Liver (tissue), 3 donors: ENCODE measurements at regions not wholly inside any gene's neighbourhood (a gene's known extent, or its start where the extent isn't known, plus 50 kb on each side); places are given as distances from the start of the nearest gene placed in this dataset.

Experiments
- FOXA2 ChIP-seq: IDR thresholded peaks from 2 replicates; pipeline ENCODE4 v1.6.1; 2016; ENCODE audit warnings: antibody characterized with exemption
- GABPA ChIP-seq, 2 donors: IDR thresholded peaks in 1 of 2; conservative IDR thresholded peaks in 1 of 2; 2 replicates each; pipeline ENCODE4 v1.6.1; 2016; ENCODE audit warnings: antibody characterized with exemption in 2 of 2, mild to moderate bottlenecking in 1 of 2, moderate library complexity in 1 of 2
- JUND ChIP-seq, 2 donors: IDR thresholded peaks; 2 replicates each; pipeline ENCODE4 v1.6.1; 2016; ENCODE audit warnings: antibody characterized with exemption in 2 of 2
- RAD21 ChIP-seq, 2 donors: IDR thresholded peaks; 2 replicates each; pipeline ENCODE4 v1.6.1; 2016; ENCODE audit warnings: antibody characterized with exemption in 2 of 2, mild to moderate bottlenecking in 2 of 2
- RXRA ChIP-seq, 2 donors: IDR thresholded peaks; 2 replicates each; pipeline ENCODE4 v1.6.1; 2017 to 2018; ENCODE audit warnings: antibody characterized with exemption in 2 of 2, mild to moderate bottlenecking in 1 of 2
- TAF1 ChIP-seq: conservative IDR thresholded peaks from 2 replicates; pipeline ENCODE4 v1.6.1; 2016; ENCODE audit warnings: antibody characterized with exemption, mild to moderate bottlenecking
- YY1 ChIP-seq: IDR thresholded peaks from 2 replicates; pipeline ENCODE4 v1.6.1; 2016; ENCODE audit warnings: antibody characterized with exemption, mild to moderate bottlenecking
- TF ChIP-seq, protein P1 (sequence below): fragments of 150-350 bp; IDR thresholded peaks from 2 replicates; pipeline ENCODE4 v1.5.1; 2017; ENCODE audit warnings: improper control_type of control experiment, low read depth, low read length; ENCODE audit not compliant: missing input control
- TF ChIP-seq, protein P2 (sequence below): IDR thresholded peaks from 2 replicates; pipeline ENCODE4 v1.6.1; 2016; ENCODE audit warnings: antibody characterized with exemption
- TF ChIP-seq, protein P3 (sequence below): IDR thresholded peaks from 2 replicates; pipeline ENCODE4 v1.6.1; 2016; ENCODE audit warnings: antibody characterized with exemption
- TF ChIP-seq, protein P4 (sequence below): IDR thresholded peaks from 2 replicates; pipeline ENCODE4 v1.6.1; 2016; ENCODE audit warnings: antibody characterized with exemption
- donor health status: healthy.
- donor health status: healthy.

DNA sequence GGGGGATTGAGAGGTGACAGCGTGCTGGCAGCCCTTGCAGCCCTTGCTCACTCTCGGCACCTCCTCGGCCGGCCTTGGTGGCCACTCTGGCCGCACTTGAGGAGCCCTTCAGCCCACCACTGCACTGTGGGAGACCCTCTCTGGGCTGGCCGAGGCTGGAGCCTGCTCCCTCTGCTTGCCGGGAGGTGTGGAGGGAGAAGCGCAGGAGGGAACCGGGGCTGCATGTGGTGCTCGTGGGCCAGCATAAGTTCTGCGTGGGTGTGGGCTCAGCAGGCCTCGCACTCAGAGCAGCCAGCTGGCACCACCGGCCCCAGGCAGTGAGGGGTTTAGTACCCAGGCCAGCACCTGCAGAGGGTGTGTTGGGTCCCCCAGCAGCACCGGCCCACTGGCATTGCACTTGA is 912.2 kb upstream of the ADGRB3 start:
- TF ChIP-seq, protein P1, sequence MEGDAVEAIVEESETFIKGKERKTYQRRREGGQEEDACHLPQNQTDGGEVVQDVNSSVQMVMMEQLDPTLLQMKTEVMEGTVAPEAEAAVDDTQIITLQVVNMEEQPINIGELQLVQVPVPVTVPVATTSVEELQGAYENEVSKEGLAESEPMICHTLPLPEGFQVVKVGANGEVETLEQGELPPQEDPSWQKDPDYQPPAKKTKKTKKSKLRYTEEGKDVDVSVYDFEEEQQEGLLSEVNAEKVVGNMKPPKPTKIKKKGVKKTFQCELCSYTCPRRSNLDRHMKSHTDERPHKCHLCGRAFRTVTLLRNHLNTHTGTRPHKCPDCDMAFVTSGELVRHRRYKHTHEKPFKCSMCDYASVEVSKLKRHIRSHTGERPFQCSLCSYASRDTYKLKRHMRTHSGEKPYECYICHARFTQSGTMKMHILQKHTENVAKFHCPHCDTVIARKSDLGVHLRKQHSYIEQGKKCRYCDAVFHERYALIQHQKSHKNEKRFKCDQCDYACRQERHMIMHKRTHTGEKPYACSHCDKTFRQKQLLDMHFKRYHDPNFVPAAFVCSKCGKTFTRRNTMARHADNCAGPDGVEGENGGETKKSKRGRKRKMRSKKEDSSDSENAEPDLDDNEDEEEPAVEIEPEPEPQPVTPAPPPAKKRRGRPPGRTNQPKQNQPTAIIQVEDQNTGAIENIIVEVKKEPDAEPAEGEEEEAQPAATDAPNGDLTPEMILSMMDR = no peak
- TF ChIP-seq TAF1 (no peak), JUND (IDR thresholded peaks at IDR 0.05) (no peak), RAD21 (IDR thresholded peaks at IDR 0.05) (no peak), FOXA2 (no peak), GABPA (IDR thresholded peaks at IDR 0.05 in 1 of 2, conservative IDR thresholded peaks at IDR 0.05 in 1 of 2) (no peak), YY1 (no peak), RXRA (IDR thresholded peaks at IDR 0.05) (no peak)
- TF ChIP-seq, protein P2, sequence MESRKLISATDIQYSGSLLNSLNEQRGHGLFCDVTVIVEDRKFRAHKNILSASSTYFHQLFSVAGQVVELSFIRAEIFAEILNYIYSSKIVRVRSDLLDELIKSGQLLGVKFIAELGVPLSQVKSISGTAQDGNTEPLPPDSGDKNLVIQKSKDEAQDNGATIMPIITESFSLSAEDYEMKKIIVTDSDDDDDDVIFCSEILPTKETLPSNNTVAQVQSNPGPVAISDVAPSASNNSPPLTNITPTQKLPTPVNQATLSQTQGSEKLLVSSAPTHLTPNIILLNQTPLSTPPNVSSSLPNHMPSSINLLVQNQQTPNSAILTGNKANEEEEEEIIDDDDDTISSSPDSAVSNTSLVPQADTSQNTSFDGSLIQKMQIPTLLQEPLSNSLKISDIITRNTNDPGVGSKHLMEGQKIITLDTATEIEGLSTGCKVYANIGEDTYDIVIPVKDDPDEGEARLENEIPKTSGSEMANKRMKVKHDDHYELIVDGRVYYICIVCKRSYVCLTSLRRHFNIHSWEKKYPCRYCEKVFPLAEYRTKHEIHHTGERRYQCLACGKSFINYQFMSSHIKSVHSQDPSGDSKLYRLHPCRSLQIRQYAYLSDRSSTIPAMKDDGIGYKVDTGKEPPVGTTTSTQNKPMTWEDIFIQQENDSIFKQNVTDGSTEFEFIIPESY = no peak
- TF ChIP-seq, protein P3, sequence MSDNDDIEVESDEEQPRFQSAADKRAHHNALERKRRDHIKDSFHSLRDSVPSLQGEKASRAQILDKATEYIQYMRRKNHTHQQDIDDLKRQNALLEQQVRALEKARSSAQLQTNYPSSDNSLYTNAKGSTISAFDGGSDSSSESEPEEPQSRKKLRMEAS = no peak
- TF ChIP-seq, protein P4, sequence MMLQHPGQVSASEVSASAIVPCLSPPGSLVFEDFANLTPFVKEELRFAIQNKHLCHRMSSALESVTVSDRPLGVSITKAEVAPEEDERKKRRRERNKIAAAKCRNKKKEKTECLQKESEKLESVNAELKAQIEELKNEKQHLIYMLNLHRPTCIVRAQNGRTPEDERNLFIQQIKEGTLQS = no peak
